ENCODE measurements at regions not wholly inside any gene's neighbourhood (a gene's known extent, or its start where the extent isn't known, plus 50 kb on each side); places are given as distances from the start of the nearest gene placed in this dataset.

GRCh38 chr2:157194097-157194688 lies 63.3 kb upstream of the GALNT5 start:
- no peak overlapping the region for H2AFZ ChIP-seq (ENCODE audit: low read depth, low read length)

GRCh38 chr2:157194844-157195243 lies 62.7 kb upstream of the GALNT5 start:
- Mint-ChIP-seq H3K4me1 (ENCODE audit: low read depth, unreplicated experiment) (peaks cover 18% of the 10 kb centered on the region), H3K4me3 (ENCODE audit: unreplicated experiment) (no peak overlapping the region), H3K27ac (ENCODE audit: unreplicated experiment) (peak overlapping the region; percentile 3), H3K36me3 (ENCODE audit: low read depth, unreplicated experiment) (no peaks in the 10 kb centered on the region), H3K27me3 (ENCODE audit: low read depth, unreplicated experiment) (no peaks in the 10 kb centered on the region), H3K9me3 (ENCODE audit: unreplicated experiment) (no peaks in the 10 kb centered on the region)
- DNase-seq (ENCODE audit: low read depth) (peak; percentile 47), FAIRE-seq (no peak)
- H2AFZ ChIP-seq (ENCODE audit: low read depth, low read length) = no peak overlapping the region
- TF ChIP-seq CTCF (IDR thresholded peaks at IDR 0.05; ENCODE audit: insufficient read depth, low read depth, low read length) = no peak
- H3K79me2 ChIP-seq (ENCODE audit: insufficient read depth, low read length) = no peaks in the 10 kb centered on the region
- no peak overlapping the region for H3K27ac ChIP-seq (ENCODE audit: low read depth, low read length)
- H3K4me1 ChIP-seq (ENCODE audit: insufficient read depth, low read length) = peaks cover 6% of the 10 kb centered on the region
- H3K27me3 ChIP-seq (ENCODE audit: insufficient read depth, low read length) = no peaks in the 10 kb centered on the region
- no peak overlapping the region for H3K4me3 ChIP-seq (ENCODE audit: insufficient read depth, low read depth, low read length)
- no peaks in the 10 kb centered on the region for H4K20me1 ChIP-seq (ENCODE audit: insufficient read depth, low read length)
- no peak overlapping the region for H3K4me2 ChIP-seq (ENCODE audit: low read length)
- no peaks in the 10 kb centered on the region for H3K9me3 ChIP-seq (ENCODE audit: insufficient read depth, low read depth, low read length)
- no peaks in the 10 kb centered on the region for H3K36me3 ChIP-seq (ENCODE audit: insufficient read depth, low read length)
- no peak overlapping the region for H3K9ac ChIP-seq (ENCODE audit: low read length)

More at GRCh38 chr2:157194097-157194688, 63.3 kb upstream of the GALNT5 start:
- Mint-ChIP-seq H3K9me3 (ENCODE audit: unreplicated experiment) (no peaks in the 10 kb centered on the region), H3K27ac (ENCODE audit: unreplicated experiment) (peak overlapping the region; percentile 3), H3K27me3 (ENCODE audit: low read depth, unreplicated experiment) (no peaks in the 10 kb centered on the region), H3K4me1 (ENCODE audit: low read depth, unreplicated experiment) (peaks cover 25% of the 10 kb centered on the region), H3K4me3 (ENCODE audit: unreplicated experiment) (no peak overlapping the region), H3K36me3 (ENCODE audit: low read depth, unreplicated experiment) (no peaks in the 10 kb centered on the region)
- no peak for TF ChIP-seq EZH2 (IDR thresholded peaks at IDR 0.05; ENCODE audit: insufficient read depth, low read length)
- TF ChIP-seq CTCF (IDR thresholded peaks at IDR 0.05; ENCODE audit: insufficient read depth, low read depth, low read length) = peak; percentile 89
- Histone ChIP-seq H3K79me2 (ENCODE audit: insufficient read depth, low read length) (no peaks in the 10 kb centered on the region), H3K9me3 (ENCODE audit: insufficient read depth, low read depth, low read length) (no peaks in the 10 kb centered on the region), H4K20me1 (ENCODE audit: insufficient read depth, low read length) (no peaks in the 10 kb centered on the region), H3K27ac (ENCODE audit: low read depth, low read length) (no peak overlapping the region), H3K36me3 (ENCODE audit: insufficient read depth, low read length) (no peaks in the 10 kb centered on the region), H3K9ac (ENCODE audit: low read length) (no peak overlapping the region), H3K4me2 (ENCODE audit: low read length) (no peak overlapping the region), H3K4me1 (ENCODE audit: insufficient read depth, low read length) (peaks cover 6% of the 10 kb centered on the region), H3K4me3 (ENCODE audit: insufficient read depth, low read depth, low read length) (no peak overlapping the region), H3K27me3 (ENCODE audit: insufficient read depth, low read length) (no peaks in the 10 kb centered on the region)
- DNase-seq (ENCODE audit: low read depth) (peak; percentile 44), FAIRE-seq (peak; percentile 43)

- H3K4me3 ChIP-seq (ENCODE audit: insufficient read depth, low read depth, low read length) = no peak overlapping the region
- no peaks in the 10 kb centered on the region for H3K9me3 ChIP-seq (ENCODE audit: insufficient read depth, low read depth, low read length)
- no peaks in the 10 kb centered on the region for H3K36me3 ChIP-seq (ENCODE audit: insufficient read depth, low read length)
- TF ChIP-seq CTCF (IDR thresholded peaks at IDR 0.05; ENCODE audit: insufficient read depth, low read depth, low read length) (no peak), EZH2 (IDR thresholded peaks at IDR 0.05; ENCODE audit: insufficient read depth, low read length) (no peak)
- H3K27me3 ChIP-seq (ENCODE audit: insufficient read depth, low read length) = no peaks in the 10 kb centered on the region
- no peaks in the 10 kb centered on the region for H3K27me3 Mint-ChIP-seq (ENCODE audit: low read depth, unreplicated experiment)
- H4K20me1 ChIP-seq (ENCODE audit: insufficient read depth, low read length) = no peaks in the 10 kb centered on the region
- no peaks in the 10 kb centered on the region for H3K4me1 ChIP-seq (ENCODE audit: insufficient read depth, low read length)
- H2AFZ ChIP-seq (ENCODE audit: low read depth, low read length) = no peak overlapping the region
- H3K27ac ChIP-seq (ENCODE audit: low read depth, low read length) = no peak overlapping the region
- no peak overlapping the region for H3K4me3 Mint-ChIP-seq (ENCODE audit: unreplicated experiment)
- H3K4me1 Mint-ChIP-seq (ENCODE audit: low read depth, unreplicated experiment) = peaks cover 14% of the 10 kb centered on the region
- no peak for DNase-seq (ENCODE audit: low read depth)
- no peaks in the 10 kb centered on the region for H3K36me3 Mint-ChIP-seq (ENCODE audit: low read depth, unreplicated experiment)
- no peak overlapping the region for H3K27ac Mint-ChIP-seq (ENCODE audit: unreplicated experiment)
- H3K79me2 ChIP-seq (ENCODE audit: insufficient read depth, low read length) = no peaks in the 10 kb centered on the region
- no peaks in the 10 kb centered on the region for H3K9me3 Mint-ChIP-seq (ENCODE audit: unreplicated experiment)
- H3K4me2 ChIP-seq (ENCODE audit: low read length) = no peak overlapping the region
- H3K9ac ChIP-seq (ENCODE audit: low read length) = no peak overlapping the region
- no peak for FAIRE-seq
Observed at GRCh38 chr2:157196956-157197355, 60.5 kb upstream of the GALNT5 start.

Measured in astrocyte (in vitro differentiated cells and primary cell).